T-helper 2 cell (primary cell): ENCODE measurements at regions not wholly inside any gene's neighbourhood (a gene's known extent, or its start where the extent isn't known, plus 50 kb on each side); places are given as distances from the start of the nearest gene placed in this dataset.
"Not testable (repeated sequence)": the region's sequence is repeated elsewhere in the genome, so short reads cannot be mapped to it uniquely, and the experiment has no call there.

Experiments used
- DNase-seq, 5 experiments: peaks; one replicate each; pipeline versions ENCODE4 v3.0.0 to v3.0.0-alpha.2; 2012 to 2022

DNA sequence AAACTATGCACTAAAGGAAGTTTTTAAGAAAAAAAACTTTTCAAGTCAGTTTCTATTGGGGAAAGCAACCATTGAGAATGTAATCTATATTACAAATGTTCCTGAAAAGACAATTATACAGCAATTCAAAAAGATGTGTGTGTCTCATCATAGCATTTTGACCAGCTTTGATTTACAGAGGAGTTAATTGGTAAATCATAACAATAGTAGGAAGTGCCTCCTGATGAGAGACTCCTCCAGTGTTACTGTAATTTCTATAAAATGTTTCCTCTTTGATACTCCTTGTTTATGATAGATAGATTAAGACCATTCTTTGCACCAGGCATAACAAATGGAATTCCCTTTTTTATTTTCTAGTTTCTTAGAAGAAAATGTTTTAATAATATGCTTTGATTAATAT, 249.9 kb downstream of the CALCRL start:
- DNase-seq, result no peak

DNA sequence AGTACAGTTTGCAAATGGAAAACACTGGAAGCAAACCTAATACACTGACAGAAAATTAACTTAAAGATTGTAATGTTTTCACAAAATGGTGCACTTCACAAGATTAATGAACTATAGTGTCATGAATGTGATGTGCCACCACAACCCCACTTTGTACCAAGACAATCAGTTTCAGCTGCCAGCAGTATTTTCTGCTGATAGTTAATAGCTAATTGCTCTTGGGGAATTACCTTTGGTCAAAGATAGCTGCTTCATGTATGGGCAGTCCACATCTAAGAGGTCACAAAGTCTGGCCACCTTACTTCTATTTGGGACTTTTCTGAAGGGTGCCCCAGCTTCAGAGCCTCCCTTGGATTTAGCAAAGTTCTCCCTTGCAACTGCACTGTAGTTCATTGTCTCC, 254.0 kb downstream of the CALCRL start:
- DNase-seq, result no peak

DNA sequence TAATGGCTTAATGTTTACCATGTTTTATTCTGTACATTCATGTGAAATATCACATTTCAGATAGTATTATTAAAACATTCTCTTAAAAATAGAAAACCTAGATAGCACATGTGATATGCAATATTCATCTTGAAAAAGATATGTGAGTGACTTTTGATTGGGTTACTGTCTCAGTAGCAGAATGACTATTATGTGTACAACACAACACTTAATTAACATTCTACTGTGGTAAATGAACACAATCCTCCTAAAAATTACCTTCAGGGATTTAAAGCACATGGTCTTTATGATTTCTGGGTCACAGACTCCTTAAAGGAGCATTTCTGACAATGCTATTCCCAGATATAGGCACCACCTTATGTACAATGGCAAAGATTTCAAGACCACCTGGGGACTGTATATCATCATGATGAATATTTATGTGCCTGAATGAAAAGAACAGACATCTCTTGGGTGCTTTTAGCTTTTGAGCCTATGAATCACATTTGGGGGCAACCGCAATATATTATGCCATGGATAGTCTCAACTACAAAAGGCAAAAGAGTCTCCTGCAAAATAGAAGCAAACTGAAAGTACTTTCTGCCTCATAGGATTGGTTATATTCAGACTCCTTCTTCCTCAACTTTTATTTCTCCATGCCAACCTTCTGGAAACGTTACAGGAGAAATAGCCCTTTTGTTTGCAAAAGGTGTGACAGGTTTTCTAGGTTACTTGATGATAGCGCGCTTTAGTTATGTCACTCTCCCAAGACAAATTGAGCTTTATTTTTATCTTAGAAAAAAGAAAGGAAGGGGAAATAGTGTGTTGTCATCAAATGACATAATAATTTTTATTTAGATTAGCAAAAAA, 259.0 kb downstream of the CALCRL start:
- DNase-seq, result no peak

DNA sequence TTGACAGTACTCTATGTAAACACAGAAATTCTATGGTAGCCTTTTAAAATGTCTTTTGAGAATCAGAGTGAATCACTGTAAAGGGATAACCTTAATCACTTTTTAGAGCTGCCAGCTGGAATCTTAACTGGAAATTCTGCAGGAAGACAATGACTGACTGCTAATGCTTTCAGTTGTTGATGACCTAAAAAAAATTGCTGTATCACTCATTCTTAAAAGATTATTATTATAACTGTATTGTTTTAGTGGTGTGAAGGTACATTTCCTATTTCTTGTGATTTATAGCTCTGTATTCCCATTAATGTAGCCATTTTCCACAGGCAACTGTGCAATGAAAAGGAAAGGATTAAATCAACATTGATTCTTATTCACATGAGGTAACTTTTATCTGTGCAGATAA, 260.5 kb downstream of the CALCRL start:
- no peak for DNase-seq

DNA sequence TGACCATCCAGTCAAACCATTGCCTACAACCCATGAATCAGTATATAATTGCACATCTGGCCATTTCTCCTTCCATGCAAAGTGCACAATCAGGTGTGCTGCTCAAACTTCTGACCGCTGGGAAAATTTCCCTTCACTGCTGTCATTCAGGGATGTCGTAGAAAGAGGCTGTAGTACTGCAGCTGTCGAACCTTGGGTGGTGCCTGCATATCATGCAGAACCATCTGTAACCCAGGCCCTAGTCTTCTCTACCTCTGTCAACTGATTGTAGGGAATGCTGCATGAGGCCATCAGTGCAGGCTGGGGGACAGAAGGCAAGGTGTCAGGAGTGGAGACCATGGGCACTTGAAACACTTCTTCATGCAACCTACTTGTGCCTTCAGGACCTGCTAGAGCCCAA, 267.5 kb downstream of the CALCRL start:
- no peak for DNase-seq

DNA sequence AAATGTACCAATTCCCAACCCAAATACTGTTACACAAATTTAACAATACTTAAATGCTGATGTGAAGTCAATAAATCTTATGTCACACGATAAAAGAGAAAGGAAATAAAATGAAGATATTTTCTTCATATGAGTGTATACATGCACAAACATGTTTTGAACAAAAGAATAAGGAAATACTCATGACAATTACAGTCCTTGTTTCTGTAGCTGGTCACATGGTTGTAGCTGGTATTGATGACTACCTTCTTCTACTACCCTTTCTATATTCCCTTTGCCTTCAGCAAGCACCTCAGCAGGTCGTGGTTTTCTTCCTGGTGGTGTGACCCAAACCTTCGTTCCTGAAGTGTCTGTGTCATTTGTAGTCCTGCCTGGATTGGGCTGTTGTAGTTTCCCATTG, 269.2 kb downstream of the CALCRL start:
- not testable (repeated sequence) for DNase-seq

DNA sequence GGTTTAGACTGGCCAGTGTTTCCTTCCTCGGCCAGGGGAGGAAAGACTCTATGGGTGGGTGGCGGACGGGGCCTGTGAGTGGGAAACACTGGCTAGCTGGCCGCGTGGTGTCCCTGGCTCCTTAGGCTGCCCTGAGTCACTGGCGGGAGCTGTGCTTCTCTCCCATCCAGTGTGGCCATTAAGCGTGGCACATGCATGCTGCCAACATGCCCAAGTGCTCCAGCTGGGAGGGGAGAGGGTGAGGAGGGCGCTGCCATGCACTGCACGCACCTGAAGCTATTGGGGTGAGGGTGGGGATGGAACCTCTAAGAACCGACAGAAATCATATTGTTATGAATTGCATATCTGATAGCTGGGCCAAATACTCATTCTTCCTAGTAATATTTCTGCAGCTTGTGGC, 270.8 kb downstream of the CALCRL start:
- no peak for DNase-seq

DNA sequence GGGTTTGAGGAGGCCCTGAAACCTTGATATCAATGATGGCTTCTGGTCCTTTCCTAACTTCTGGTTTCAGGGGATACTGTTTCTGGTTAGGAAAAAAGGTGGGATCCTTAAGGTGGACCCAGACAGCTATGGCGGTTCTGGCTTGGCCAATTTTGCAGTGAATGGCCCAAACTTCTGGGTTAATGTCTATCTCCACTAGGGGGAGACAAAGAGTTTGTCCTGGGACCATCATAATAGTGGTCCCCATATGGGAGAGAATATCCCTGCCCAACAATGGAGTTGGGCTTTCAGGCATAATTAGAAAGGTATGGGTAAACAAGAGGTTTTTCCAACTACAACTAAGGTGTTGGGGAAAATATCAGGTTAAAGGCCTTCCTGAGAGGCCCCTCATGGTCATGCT, 273.5 kb downstream of the CALCRL start:
- DNase-seq, result no peak

DNA sequence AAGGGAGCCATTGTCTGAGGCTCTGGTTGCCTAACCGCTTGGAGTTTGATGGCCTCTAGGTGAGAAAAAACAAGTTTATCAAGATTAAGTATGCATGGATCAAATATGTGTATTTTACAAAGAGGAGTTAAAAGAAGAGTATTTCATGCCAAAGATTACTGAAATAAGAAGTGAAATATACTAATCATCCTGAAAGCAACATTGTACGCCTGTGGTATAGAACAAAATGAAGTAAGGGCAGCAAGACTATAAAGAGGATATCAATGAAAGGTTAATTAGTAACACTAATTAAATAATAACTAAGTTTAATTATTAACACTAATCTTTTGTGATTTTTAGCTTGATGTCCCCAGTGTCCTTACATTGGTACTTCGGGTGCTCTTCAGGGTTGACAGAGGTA, 276.7 kb downstream of the CALCRL start:
- DNase-seq, result no peak

DNA sequence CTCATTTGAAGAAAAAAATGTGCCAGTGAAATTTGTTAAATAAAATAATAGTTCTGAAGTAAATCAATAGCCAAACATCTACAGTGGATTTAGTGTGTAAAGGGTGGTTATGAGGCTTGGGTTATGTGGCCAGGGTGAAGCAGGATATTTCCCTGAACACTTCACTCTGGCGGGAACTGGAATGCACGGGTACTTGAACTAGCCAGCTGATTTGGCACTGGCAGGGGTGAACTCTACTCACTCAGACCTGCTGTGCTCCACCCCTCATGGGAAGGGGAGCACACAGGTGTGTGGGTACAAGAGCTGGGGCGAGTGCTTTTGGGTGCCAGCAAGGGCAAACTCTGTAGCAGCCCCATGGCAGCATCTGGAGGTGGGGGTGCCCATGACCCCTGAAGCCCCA, 278.2 kb downstream of the CALCRL start:
- no peak for DNase-seq

DNA sequence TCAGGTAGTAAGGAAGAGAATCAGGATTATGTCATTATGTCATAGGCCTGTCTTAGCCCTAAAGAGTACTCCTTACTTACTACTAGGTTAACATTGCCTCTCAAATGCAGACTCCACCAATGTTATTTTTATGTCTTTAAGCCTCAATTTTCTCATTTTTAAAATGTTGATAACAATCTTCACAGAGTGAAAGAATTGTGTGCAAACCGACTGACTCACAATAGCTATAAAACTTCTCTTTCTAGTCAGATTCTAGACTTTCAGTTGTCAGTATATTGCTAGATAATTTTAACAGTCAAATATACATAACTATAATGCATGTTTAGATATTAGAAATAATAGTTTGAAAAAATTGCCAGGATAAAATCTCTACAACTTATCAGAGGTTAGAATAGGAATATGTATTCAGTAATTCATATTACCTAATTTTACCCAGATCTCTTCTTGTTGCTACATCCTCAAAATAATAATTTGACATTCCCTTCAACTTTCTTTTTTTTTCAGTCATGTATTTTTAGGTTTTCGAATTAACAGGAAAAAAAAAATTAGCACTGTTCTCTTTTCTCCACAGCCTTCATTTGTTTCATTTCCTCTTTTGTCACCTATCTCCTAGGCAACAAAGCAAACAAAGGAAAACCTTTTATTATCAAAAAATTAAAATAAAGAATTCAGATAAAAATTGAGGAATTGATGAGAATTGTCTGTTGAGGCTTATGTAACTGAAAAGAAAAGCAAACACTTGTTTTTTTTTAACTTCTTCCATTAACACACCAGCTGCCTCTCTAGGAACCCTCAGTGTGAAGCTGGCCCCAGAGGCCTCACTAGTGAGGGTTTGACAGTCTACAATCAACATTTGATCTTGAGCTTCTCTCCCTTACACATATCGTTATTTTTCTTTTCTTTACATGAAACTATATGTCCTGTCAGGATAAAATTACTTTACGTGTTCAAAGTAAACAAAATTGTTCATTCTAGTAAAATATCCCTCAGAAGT, 279.0 kb downstream of the CALCRL start:
- no peak for DNase-seq

DNA sequence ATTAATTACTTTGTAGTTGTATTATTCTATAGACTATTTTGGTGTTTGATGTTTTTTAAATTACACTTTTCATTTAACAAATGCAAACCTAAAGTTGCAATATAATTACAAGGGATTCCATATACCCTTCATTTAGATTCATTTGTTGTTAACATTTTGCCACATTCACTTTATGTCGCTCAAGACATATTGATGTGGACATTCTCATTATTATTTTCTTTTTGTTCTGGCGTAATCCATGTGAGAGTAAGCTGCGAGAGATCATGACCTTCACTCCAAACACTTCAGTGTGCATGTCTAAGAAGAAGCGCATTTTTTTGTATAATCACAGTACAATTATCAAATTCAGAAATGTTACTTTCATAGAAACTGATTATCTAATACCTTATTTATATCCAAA, 280.6 kb downstream of the CALCRL start:
- no peak for DNase-seq

DNA sequence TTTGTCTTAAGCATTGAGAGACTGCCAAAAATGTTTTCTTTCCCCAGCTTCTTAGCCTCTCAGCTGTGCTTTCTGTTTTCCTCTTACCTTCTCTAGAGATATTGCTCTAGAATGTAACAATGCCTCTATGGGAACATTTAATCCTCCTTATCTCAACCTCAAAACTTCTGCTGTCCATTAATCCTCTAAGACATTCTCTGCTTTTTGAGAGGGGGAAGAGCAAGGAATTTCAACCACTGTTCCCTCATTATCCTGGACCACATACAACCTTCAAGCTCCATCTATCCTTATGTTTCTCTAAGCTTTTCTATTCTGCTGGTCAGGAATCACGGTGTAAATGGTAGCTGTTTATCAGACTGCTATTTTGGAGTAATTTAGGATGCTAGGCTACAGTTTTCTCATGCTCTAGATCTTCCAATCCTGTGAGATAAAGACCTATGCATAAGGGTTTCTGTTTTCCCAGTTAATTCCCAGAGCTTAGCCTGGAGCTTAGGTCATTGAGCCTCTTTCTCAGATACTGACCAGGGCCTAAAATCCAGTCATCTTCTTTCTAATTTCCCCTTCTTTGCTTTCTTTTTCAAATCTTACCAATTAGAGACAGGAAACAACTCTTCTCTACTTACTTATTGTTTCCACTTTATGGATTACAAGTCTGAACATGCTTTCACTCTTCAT, 282.0 kb downstream of the CALCRL start:
- no peak for DNase-seq

DNA sequence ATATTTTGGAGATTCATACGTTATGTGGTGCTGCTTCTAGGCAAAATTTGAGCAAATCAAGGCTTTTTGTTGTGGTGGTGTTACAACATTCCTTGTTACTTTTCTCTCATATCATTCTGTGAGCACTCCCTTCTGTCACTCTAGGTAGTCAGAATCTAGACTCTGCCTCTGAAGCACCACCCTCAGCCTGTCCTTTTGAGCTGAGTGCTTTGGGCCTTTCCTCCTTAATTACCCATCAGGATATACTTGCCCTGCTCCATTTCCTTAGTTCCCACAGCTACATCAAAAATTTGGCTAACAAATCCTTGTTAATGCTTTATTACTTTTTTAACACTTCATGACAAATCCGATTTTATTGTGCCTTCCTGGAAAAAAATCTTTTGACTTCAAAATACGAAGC, 289.6 kb downstream of the CALCRL start:
- no peak for DNase-seq

DNA sequence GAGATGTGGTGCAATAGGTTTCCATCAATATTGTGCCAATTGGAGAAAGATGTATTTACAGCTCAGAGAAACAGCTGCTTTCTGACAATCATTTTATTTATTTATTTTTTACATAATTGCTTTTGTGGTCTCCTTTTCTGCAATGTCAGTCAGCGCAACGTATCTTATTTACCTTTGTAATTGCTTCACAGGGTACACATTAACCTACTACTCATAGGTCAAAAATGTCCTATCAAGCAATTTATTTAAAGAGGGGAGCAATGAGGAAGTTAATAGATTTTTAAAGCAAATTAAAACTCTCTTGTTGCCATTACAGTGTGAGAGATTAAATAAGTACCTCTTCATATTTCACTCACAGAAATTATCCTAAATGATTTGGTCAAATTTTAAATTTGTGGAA, 291.0 kb downstream of the CALCRL start:
- DNase-seq, result no peak

DNA sequence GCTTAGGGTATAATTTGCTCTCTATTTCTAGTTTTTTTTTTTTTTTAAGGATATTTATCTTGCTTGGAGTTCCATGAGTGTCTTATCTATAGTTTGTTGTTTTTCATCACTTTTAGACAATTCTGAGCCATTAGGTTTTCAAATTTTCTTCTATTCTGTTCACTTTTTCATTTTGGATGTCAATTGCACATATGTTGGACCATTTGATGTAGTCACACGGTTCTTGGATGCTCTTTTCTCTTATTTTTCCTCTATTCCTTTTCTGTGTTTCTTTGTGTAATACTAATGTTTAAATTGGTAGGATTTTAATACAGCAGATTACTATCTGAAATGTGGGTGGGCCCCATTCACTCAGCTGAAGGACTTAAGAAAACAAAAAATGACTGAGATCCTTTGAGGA, 292.6 kb downstream of the CALCRL start:
- no peak for DNase-seq

DNA sequence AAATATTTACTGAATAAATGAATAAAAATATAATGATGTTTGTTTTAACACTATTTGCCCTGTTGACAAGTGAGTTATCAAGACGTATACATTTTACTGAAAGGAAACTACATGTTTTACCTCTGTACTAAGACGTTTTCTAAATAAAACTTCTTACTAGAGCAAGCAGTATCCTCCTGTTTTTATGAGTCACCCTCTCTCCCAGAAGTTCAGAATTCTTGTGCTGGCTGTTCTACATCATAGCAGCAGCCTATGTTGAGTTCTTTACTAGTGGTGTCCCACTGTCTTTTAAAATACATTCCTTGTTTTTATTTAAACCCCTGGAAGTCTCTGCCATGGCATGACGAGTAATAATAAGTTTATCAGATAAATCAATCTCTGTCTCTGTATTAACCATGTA, 297.4 kb downstream of the CALCRL start:
- no peak for DNase-seq

DNA sequence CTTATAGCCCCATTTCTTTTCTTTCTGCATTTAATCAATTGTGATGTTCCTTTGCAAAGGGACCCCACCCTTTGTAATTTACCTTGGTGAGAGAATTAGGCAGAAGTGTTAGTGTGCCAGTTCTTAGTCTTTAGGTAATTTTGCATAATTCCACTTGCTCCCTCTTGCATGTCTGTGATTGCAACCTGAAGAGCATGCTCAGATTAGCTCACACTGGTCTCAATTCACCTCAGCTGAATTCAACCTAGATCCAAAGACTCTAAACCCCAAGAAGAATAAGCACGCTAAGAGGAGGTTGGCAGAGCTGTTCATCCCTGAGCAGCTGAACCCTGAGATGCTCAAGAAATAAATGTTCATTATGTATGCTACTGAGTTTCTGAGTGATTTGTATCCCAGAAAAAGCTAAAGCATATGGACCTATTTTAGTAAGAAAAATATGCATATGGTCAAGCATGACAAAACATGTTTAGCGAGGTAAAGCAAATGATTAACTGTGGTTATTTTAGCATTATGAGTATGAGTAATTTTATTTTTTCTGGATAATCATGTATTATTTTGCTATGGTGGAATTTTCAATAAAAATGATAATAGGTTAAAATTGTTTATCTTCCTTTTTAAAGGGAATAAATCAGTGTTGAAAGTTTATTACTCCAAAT, 299.2 kb upstream of the ZSWIM2 start:
- no peak for DNase-seq

DNA sequence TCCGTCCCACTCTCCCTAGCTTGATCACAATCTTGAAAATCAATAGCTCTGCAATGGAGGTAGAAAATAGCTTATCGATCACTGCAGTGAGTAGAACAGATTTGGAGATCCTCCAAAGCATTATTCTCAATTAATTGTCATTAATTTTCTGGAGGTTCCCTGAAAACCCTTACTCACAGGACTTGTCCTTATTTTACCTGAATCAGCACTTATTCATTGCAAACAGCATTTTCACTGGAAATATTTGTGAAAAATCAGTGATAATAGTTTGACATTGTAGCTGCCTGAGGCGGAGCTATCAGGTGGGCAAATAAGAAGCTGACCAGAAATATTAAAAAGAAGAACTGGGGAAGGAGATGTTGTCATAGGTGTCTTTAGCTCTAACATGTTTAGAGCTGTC, 294.6 kb upstream of the ZSWIM2 start:
- DNase-seq, result no peak

DNA sequence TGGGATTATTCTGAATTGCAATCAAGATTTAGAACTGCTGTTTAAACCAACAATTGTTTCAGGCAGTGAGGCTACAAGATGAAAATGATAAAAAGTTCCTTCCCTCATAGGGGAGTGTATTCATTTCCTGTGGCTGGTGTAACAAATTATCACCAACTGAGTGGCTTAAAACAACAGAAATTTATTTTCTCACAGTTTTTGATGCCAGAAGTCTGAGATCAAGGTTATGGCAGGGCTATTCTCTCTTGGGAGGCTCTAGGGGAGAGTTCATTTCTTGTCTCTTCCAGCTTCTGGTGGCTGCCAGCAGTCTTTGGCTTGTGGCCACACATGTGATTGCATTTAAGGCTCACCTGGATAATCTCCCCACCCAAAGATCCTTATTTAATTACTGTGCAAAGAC, 290.5 kb upstream of the ZSWIM2 start:
- DNase-seq, result no peak

DNA sequence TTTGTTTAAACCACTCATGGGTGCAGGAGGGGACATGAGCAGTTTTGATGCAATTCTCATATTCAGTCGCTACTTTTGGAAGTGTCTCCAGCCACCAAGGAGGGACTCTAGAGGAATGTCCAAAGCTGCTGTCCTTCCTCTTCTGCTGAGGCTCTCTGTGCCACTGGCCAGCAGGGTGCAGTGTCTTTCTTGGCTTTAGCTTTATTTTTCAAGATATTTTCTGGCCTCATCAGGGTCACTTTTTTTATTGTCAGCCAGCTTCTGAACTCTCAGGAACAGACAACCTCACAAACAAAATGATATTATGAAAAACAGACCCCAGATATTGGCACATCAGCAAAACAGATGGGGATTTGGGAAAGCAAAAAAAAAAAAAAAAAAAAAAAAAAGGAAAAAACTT, 289.3 kb upstream of the ZSWIM2 start:
- no peak for DNase-seq

DNA sequence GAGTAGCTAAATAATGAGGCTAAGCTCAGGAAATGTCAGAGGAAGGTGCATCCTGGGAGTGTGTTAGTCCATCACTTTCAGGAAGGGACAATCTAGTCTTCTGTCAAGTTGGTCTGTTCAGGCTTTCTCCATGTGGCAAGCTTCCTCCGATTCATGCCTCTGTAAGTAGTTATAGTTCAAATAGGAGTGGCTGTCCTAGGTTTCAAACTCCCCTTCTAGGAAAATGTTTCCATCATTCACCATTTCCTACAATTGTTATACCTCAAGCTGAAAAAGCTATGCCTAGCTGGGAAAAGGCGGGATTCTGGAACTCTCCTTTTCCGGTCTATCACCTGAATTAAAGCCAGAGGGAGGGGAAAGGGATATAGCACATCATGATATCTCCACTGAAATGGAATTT, 287.7 kb upstream of the ZSWIM2 start:
- no peak for DNase-seq

DNA sequence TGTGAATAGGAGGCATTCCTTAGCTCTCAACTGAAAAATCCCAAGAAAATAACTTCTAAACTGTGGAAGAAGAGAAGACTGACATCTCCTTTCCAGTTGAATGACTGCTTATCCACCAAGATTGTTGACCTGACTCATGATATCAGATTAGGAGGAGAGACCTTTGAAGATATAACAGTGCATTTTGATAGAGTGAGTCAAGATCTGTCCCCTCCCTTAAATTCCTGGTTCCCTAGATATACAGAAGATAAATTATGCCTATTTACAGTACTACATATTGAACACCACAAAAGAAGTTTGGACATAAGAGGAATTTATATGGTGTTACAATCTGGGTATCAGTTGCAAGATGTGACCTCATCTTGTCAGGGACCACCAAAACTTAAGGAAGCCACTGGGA, 285.3 kb upstream of the ZSWIM2 start:
- DNase-seq, result no peak
